Keratinocyte (primary cell): ENCODE measurements at regions not wholly inside any gene's neighbourhood (a gene's known extent, or its start where the extent isn't known, plus 50 kb on each side); places are given as distances from the start of the nearest gene placed in this dataset.

Source experiments
- CTCF ChIP-seq, 3 experiments: IDR thresholded peaks in 1 of 3; conservative IDR thresholded peaks in 1 of 3; optimal IDR thresholded peaks in 1 of 3; 2 replicates in 2 of 3; 3 replicates in 1 of 3; pipeline versions ENCODE3 to v1.5.1; 2011; ENCODE audit warnings: low read length in 3 of 3, mild to moderate bottlenecking in 3 of 3, moderate library complexity in 2 of 3, control low read depth in 1 of 3, inconsistent platforms in 1 of 3; ENCODE audit not compliant: insufficient read depth in 2 of 3; ENCODE audit errors: extremely low read depth in 1 of 3
- EZH2 ChIP-seq: IDR thresholded peaks from one replicate; pipeline ENCODE4 v1.6.1; 2012; ENCODE audit warnings: inconsistent platforms, mild to moderate bottlenecking, low read length, moderate library complexity

- TF ChIP-seq CTCF (optimal IDR thresholded peaks at IDR 0.05 in 1 of 3, IDR thresholded peaks at IDR 0.05 in 1 of 3, conservative IDR thresholded peaks at IDR 0.05 in 1 of 3; ENCODE audit: extremely low read depth in 1 of 3, insufficient read depth in 2 of 3, low read length in 3 of 3), result no peak
- TF ChIP-seq EZH2, result no peak
Observed at GRCh38 chr9:99370376-99370775, 148.3 kb downstream of the SEC61B start.
